SK-N-SH (cell line): ENCODE measurements at regions not wholly inside any gene's neighbourhood (a gene's known extent, or its start where the extent isn't known, plus 50 kb on each side); places are given as distances from the start of the nearest gene placed in this dataset.

Source experiments
- CTCF ChIA-PET: fragments of 300-600, 350-600 bp; formaldehyde crosslinking; extraction: SDS; loops from one replicate; lab custom pipeline; 2021; lab: Yijun Ruan, JAX
- POLR2A ChIA-PET: fragments of 350-600 bp; sonication (Branson Sonifier 250); formaldehyde crosslinking; extraction: SDS; loops from one replicate; lab custom pipeline; 2020; ENCODE audit warnings: antibody characterized with exemption, inconsistent platforms; lab: Yijun Ruan, JAX
- DNase-seq: peaks from one replicate; pipeline ENCODE4 v3.0.0; 2012
- H2AFZ ChIP-seq: fragments of 200-600 bp; sonication (generic); 2 replicates; pipeline ENCODE4 v1.8.1; 2016; ENCODE audit warnings: antibody characterized with exemption, mild to moderate bottlenecking, low read depth
- H3F3A ChIP-seq: fragments of 200-600 bp; sonication (generic); replicated peaks from 2 replicates; pipeline ENCODE3; 2016; ENCODE audit warnings: antibody characterized with exemption, mild to moderate bottlenecking; ENCODE audit not compliant: insufficient read depth
- H3K27ac ChIP-seq, 2 experiments: fragments of 200-500 bp in 1 of 2; fragments of 200-600 bp in 1 of 2; sonication (Bioruptor generic) in 1 of 2; sonication (generic), shearing (Covaris generic) in 1 of 2; 2 replicates each; pipeline versions ENCODE4 v1.5.1 to v1.6.1; 2014 to 2016; ENCODE audit warnings: low read depth in 2 of 2, inconsistent platforms in 1 of 2, low read length in 1 of 2, mild to moderate bottlenecking in 1 of 2, mixed read lengths in 1 of 2
- H3K27me3 ChIP-seq: fragments of 200-600 bp; sonication (generic), shearing (Covaris generic); 2 replicates; pipeline ENCODE4 v1.6.1; 2016; ENCODE audit warnings: mixed run types; ENCODE audit not compliant: insufficient read depth
- H3K36me3 ChIP-seq, 2 experiments: fragments of 200-500 bp in 1 of 2; fragments of 200-600 bp in 1 of 2; sonication (Bioruptor generic) in 1 of 2; sonication (generic) in 1 of 2; replicated peaks in 1 of 2; 2 replicates each; pipeline versions ENCODE3 to v1.5.1; 2014 to 2016; ENCODE audit warnings: low read length in 1 of 2, mild to moderate bottlenecking in 1 of 2; ENCODE audit not compliant: insufficient read depth in 2 of 2, control insufficient read depth in 1 of 2
- H3K4me1 ChIP-seq, 2 experiments: fragments of 200-500 bp in 1 of 2; fragments of 200-600 bp in 1 of 2; sonication (Bioruptor generic) in 1 of 2; sonication (generic), shearing (Covaris generic) in 1 of 2; 2 replicates each; pipeline versions ENCODE4 v1.5.1 to v1.6.1; 2014 to 2016; ENCODE audit warnings: low read depth in 1 of 2, low read length in 1 of 2, mixed run types in 1 of 2; ENCODE audit not compliant: insufficient read depth in 2 of 2, control insufficient read depth in 1 of 2
- H3K4me2 ChIP-seq: fragments of 200-600 bp; sonication (generic), shearing (Covaris generic); 2 replicates; pipeline ENCODE4 v1.6.1; 2017; ENCODE audit warnings: mixed run types
- H3K4me3 ChIP-seq, 2 experiments: fragments of 200-500 bp in 1 of 2; fragments of 200-600 bp in 1 of 2; sonication (Bioruptor generic) in 1 of 2; sonication (generic), shearing (Covaris generic) in 1 of 2; 2 replicates each; pipeline versions ENCODE4 v1.5.1 to v1.8.1; 2014 to 2016; ENCODE audit warnings: low read depth in 2 of 2, inconsistent platforms in 1 of 2, low read length in 1 of 2, mild to moderate bottlenecking in 1 of 2, mixed read lengths in 1 of 2, moderate library complexity in 1 of 2
- H3K79me2 ChIP-seq: fragments of 200-600 bp; sonication (generic); 2 replicates; pipeline ENCODE4 v1.8.1; 2017; ENCODE audit warnings: mild to moderate bottlenecking; ENCODE audit not compliant: insufficient read depth
- H3K9ac ChIP-seq: fragments of 200-600 bp; sonication (generic); 2 replicates; pipeline ENCODE4 v1.6.1; 2017; ENCODE audit warnings: mixed run types
- H3K9me2 ChIP-seq: fragments of 200-600 bp; sonication (generic); 2 replicates; pipeline ENCODE4 v1.6.1; 2017; ENCODE audit warnings: mixed run types
- H3K9me3 ChIP-seq: fragments of 200-600 bp; sonication (generic); 2 replicates; pipeline ENCODE4 v1.6.1; 2017; ENCODE audit warnings: mixed run types, mild to moderate bottlenecking, moderate library complexity
- H4K20me1 ChIP-seq: fragments of 200-600 bp; sonication (generic); 2 replicates; pipeline ENCODE4 v1.6.1; 2017; ENCODE audit warnings: mild to moderate bottlenecking, mixed run types; ENCODE audit not compliant: insufficient read depth
- CHD2 ChIP-seq: fragments of 150-350 bp; IDR thresholded peaks from 2 replicates; pipeline ENCODE4 v1.6.1; 2018; ENCODE audit warnings: low read length; ENCODE audit not compliant: partially characterized antibody
- CTCF ChIP-seq: fragments of 200-600 bp; sonication (generic); IDR thresholded peaks from 2 replicates; pipeline ENCODE4 v1.6.1; 2017; ENCODE audit warnings: antibody characterized with exemption, mild to moderate bottlenecking, moderate library complexity
- ELF1 ChIP-seq: IDR thresholded peaks from 2 replicates; pipeline ENCODE4 v1.4.0; 2012
- EP300 ChIP-seq, 2 experiments: IDR thresholded peaks; 2 replicates each; pipeline versions ENCODE4 v1.4.0 to v1.6.1; 2012; ENCODE audit warnings: borderline replicate concordance in 1 of 2, low read depth in 1 of 2, low read length in 1 of 2
- FOXJ3 ChIP-seq: sonication (generic); formaldehyde crosslinking; IDR thresholded peaks from 2 replicates; pipeline ENCODE4 v1.5.1; 2020; ENCODE audit warnings: mild to moderate bottlenecking, missing genetic modification reagents
- FOXM1 ChIP-seq: IDR thresholded peaks from 2 replicates; pipeline ENCODE4 v1.4.0; 2012; ENCODE audit warnings: low read depth, mild to moderate bottlenecking
- GATA2 ChIP-seq: sonication (generic); formaldehyde crosslinking; IDR thresholded peaks from 2 replicates; pipeline ENCODE4 v1.5.0; 2020; ENCODE audit warnings: mild to moderate bottlenecking, missing genetic modification reagents
- MAX ChIP-seq: IDR thresholded peaks from 2 replicates; pipeline ENCODE4 v1.4.0; 2012; ENCODE audit warnings: low read depth
- NFIC ChIP-seq: IDR thresholded peaks from 2 replicates; pipeline ENCODE4 v1.4.0; 2012; ENCODE audit warnings: borderline replicate concordance
- RAD21 ChIP-seq: IDR thresholded peaks from 2 replicates; pipeline ENCODE4 v1.6.1; 2012; ENCODE audit warnings: mild to moderate bottlenecking, low read length
- RXRA ChIP-seq: IDR thresholded peaks from 2 replicates; pipeline ENCODE4 v1.4.0; 2012; ENCODE audit warnings: low read depth, mild to moderate bottlenecking, borderline replicate concordance
- SMC3 ChIP-seq: IDR thresholded peaks from 2 replicates; pipeline ENCODE4 v1.6.1; 2012; ENCODE audit warnings: low read depth, low read length, improper control_type of control experiment
- TAF1 ChIP-seq: IDR thresholded peaks from 2 replicates; pipeline ENCODE4 v1.6.1; 2012; ENCODE audit warnings: low read depth, mild to moderate bottlenecking, low read length, moderate library complexity, borderline replicate concordance
- TCF12 ChIP-seq: IDR thresholded peaks from 2 replicates; pipeline ENCODE4 v1.4.0; 2012
- TEAD4 ChIP-seq: IDR thresholded peaks from 2 replicates; pipeline ENCODE4 v1.4.0; 2012; ENCODE audit warnings: mild to moderate bottlenecking, borderline replicate concordance; ENCODE audit not compliant: insufficient read depth
- USF1 ChIP-seq: IDR thresholded peaks from 2 replicates; pipeline ENCODE4 v1.4.0; 2012; ENCODE audit warnings: low read depth, borderline replicate concordance
- USF2 ChIP-seq: fragments of 150-350 bp; IDR thresholded peaks from 2 replicates; pipeline ENCODE4 v1.6.1; 2017; ENCODE audit warnings: antibody characterized with exemption, low read length, low read depth, borderline replicate concordance
- YY1 ChIP-seq: IDR thresholded peaks from 2 replicates; pipeline ENCODE4 v1.4.0; 2012; ENCODE audit warnings: low read depth, mild to moderate bottlenecking
- ZBTB33 ChIP-seq: IDR thresholded peaks from 2 replicates; pipeline ENCODE4 v1.4.0; 2012; ENCODE audit warnings: low read depth, borderline replicate concordance
- WGBS: methylation state at CpG from one replicate; pipeline ENCODE4 v1.1.6; 2017; ENCODE audit warnings: low lambda C conversion rate; 5-methylcytosine and 5-hydroxymethylcytosine counted together

GRCh38 chr4:144223149-144223548 lies 82.6 kb upstream of the GYPA start:
- TF ChIP-seq TEAD4, result no peak
- TF ChIP-seq YY1, result no peak
- no peak for TF ChIP-seq EP300 (IDR thresholded peaks at IDR 0.05; ENCODE audit: borderline replicate concordance in 1 of 2, low read depth in 1 of 2, low read length in 1 of 2)
- TF ChIP-seq GATA2 (CRISPR knock-in tag), result no peak
- no peak for TF ChIP-seq RXRA
- no peak for TF ChIP-seq FOXJ3 (CRISPR knock-in tag)
- TF ChIP-seq USF1, result no peak
- TF ChIP-seq USF2, result no peak
- TF ChIP-seq ELF1, result no peak
- TF ChIP-seq FOXM1, result no peak
- no peak for TF ChIP-seq CHD2
- no peak for TF ChIP-seq RAD21
- TF ChIP-seq SMC3, result no peak
- no peak for TF ChIP-seq CTCF
- TF ChIP-seq TCF12, result no peak
- TF ChIP-seq ZBTB33, result no peak
- TF ChIP-seq MAX, result no peak
- TF ChIP-seq NFIC, result no peak
- TF ChIP-seq TAF1, result no peak
- Histone ChIP-seq H4K20me1 (no peaks in the 10 kb centered on the region), H3K4me2 (no peak overlapping the region), H3K27ac (no peak overlapping the region), H3K4me1 (no peaks in the 10 kb centered on the region), H3K79me2 (no peaks in the 10 kb centered on the region), H3K9me3 (no peaks in the 10 kb centered on the region), H3F3A (no peaks in the 10 kb centered on the region), H3K9me2 (no peaks in the 10 kb centered on the region; the same call in 1 of the 2 replicates), H2AFZ (no peak overlapping the region), H3K9ac (no peak overlapping the region), H3K4me3 (no peak overlapping the region), H3K36me3 (no peaks in the 10 kb centered on the region), H3K27me3 (no peaks in the 10 kb centered on the region)
- POLR2A ChIA-PET, result no interaction called here
- DNase-seq, result no peak
- CTCF ChIA-PET, result no interaction called here
- 29% methylated on average over 1 of the region's 1 CpG for WGBS
